ENCODE measurements at regions not wholly inside any gene's neighbourhood (a gene's known extent, or its start where the extent isn't known, plus 50 kb on each side); places are given as distances from the start of the nearest gene placed in this dataset.
"Not testable (repeated sequence)": the region's sequence is repeated elsewhere in the genome, so short reads cannot be mapped to it uniquely, and the experiment has no call there.

GRCh38 chr14:30159374-30159773 is 231.7 kb upstream of the PRKD1 start:
- Histone ChIP-seq H3K4me3 (ENCODE audit: insufficient read depth, low read depth, low read length) (no peak overlapping the region), H3K36me3 (replicated peaks; ENCODE audit: control insufficient read depth, insufficient read depth, low read length) (no peaks in the 10 kb centered on the region), H3K27me3 (ENCODE audit: control insufficient read depth, insufficient read depth, low read length) (0 out of 2 replicates have a peak, but pooled peaks cover 1% of the 10 kb centered on the region)
- no peak for DNase-seq

GRCh38 chr14:30160608-30161007 is 233.0 kb upstream of the PRKD1 start:
- Histone ChIP-seq H3K27me3 (ENCODE audit: control insufficient read depth, insufficient read depth, low read length) (0 out of 2 replicates have a peak, but pooled peaks cover 1% of the 10 kb centered on the region), H3K4me3 (ENCODE audit: insufficient read depth, low read depth, low read length) (no peak overlapping the region), H3K36me3 (replicated peaks; ENCODE audit: control insufficient read depth, insufficient read depth, low read length) (no peaks in the 10 kb centered on the region)
- no peak for DNase-seq

- Histone ChIP-seq H3K27me3 (ENCODE audit: control insufficient read depth, insufficient read depth, low read length) (0 out of 2 replicates have a peak, but pooled peaks cover 1% of the 10 kb centered on the region), H3K4me3 (ENCODE audit: insufficient read depth, low read depth, low read length) (no peak overlapping the region), H3K36me3 (replicated peaks; ENCODE audit: control insufficient read depth, insufficient read depth, low read length) (no peaks in the 10 kb centered on the region)
- DNase-seq, result no peak
Observed at GRCh38 chr14:30162066-30162465, 234.4 kb upstream of the PRKD1 start.

- no peaks in the 10 kb centered on the region for H3K27me3 ChIP-seq (ENCODE audit: control insufficient read depth, insufficient read depth, low read length)
- no peak for DNase-seq
- H3K36me3 ChIP-seq (replicated peaks; ENCODE audit: control insufficient read depth, insufficient read depth, low read length), result no peaks in the 10 kb centered on the region
- H3K4me3 ChIP-seq (ENCODE audit: insufficient read depth, low read depth, low read length), result no peak overlapping the region
Observed at GRCh38 chr14:30165255-30165654, 237.6 kb upstream of the PRKD1 start.

- H3K27me3 ChIP-seq (ENCODE audit: control insufficient read depth, insufficient read depth, low read length), result no peaks in the 10 kb centered on the region
- DNase-seq, result no peak
- H3K36me3 ChIP-seq (replicated peaks; ENCODE audit: control insufficient read depth, insufficient read depth, low read length), result no peaks in the 10 kb centered on the region
- no peak overlapping the region for H3K4me3 ChIP-seq (ENCODE audit: insufficient read depth, low read depth, low read length)
Observed at GRCh38 chr14:30177781-30178180, 250.1 kb upstream of the PRKD1 start.

- DNase-seq, result no peak
- no peak overlapping the region for H3K4me3 ChIP-seq (ENCODE audit: insufficient read depth, low read depth, low read length)
- no peaks in the 10 kb centered on the region for H3K27me3 ChIP-seq (ENCODE audit: control insufficient read depth, insufficient read depth, low read length)
- H3K36me3 ChIP-seq (replicated peaks; ENCODE audit: control insufficient read depth, insufficient read depth, low read length), result no peaks in the 10 kb centered on the region
Observed at GRCh38 chr14:30179381-30180130, 251.9 kb upstream of the PRKD1 start.

GRCh38 chr14:30180219-30180618 is 252.6 kb upstream of the PRKD1 start:
- Histone ChIP-seq H3K27me3 (ENCODE audit: control insufficient read depth, insufficient read depth, low read length) (no peaks in the 10 kb centered on the region), H3K36me3 (replicated peaks; ENCODE audit: control insufficient read depth, insufficient read depth, low read length) (no peaks in the 10 kb centered on the region), H3K4me3 (ENCODE audit: insufficient read depth, low read depth, low read length) (no peak overlapping the region)
- no peak for DNase-seq

- Histone ChIP-seq H3K27me3 (ENCODE audit: control insufficient read depth, insufficient read depth, low read length) (no peaks in the 10 kb centered on the region), H3K4me3 (ENCODE audit: insufficient read depth, low read depth, low read length) (no peak overlapping the region), H3K36me3 (replicated peaks; ENCODE audit: control insufficient read depth, insufficient read depth, low read length) (no peaks in the 10 kb centered on the region)
- DNase-seq, result peak; percentile 2
Observed at GRCh38 chr14:30185832-30186231, 258.2 kb upstream of the PRKD1 start.

- DNase-seq, result no peak
- no peak overlapping the region for H3K4me3 ChIP-seq (ENCODE audit: insufficient read depth, low read depth, low read length)
- no peaks in the 10 kb centered on the region for H3K36me3 ChIP-seq (replicated peaks; ENCODE audit: control insufficient read depth, insufficient read depth, low read length)
- H3K27me3 ChIP-seq (ENCODE audit: control insufficient read depth, insufficient read depth, low read length), result no peaks in the 10 kb centered on the region
Observed at GRCh38 chr14:30191639-30192279, 264.1 kb upstream of the PRKD1 start.

- no peak for DNase-seq
- Histone ChIP-seq H3K36me3 (replicated peaks; ENCODE audit: control insufficient read depth, insufficient read depth, low read length) (no peaks in the 10 kb centered on the region), H3K4me3 (ENCODE audit: insufficient read depth, low read depth, low read length) (no peak overlapping the region), H3K27me3 (ENCODE audit: control insufficient read depth, insufficient read depth, low read length) (no peaks in the 10 kb centered on the region)
Observed at GRCh38 chr14:30193101-30193500, 265.5 kb upstream of the PRKD1 start.

GRCh38 chr14:30193845-30194501 is 266.3 kb upstream of the PRKD1 start:
- no peaks in the 10 kb centered on the region for H3K36me3 ChIP-seq (replicated peaks; ENCODE audit: control insufficient read depth, insufficient read depth, low read length)
- no peaks in the 10 kb centered on the region for H3K27me3 ChIP-seq (ENCODE audit: control insufficient read depth, insufficient read depth, low read length)
- H3K4me3 ChIP-seq (ENCODE audit: insufficient read depth, low read depth, low read length), result no peak overlapping the region
- DNase-seq, result no peak

- no peaks in the 10 kb centered on the region for H3K36me3 ChIP-seq (replicated peaks; ENCODE audit: control insufficient read depth, insufficient read depth, low read length)
Observed at GRCh38 chr14:30194741-30195148, 267.1 kb upstream of the PRKD1 start.

GRCh38 chr14:30195941-30196340 is 268.3 kb upstream of the PRKD1 start:
- H3K27me3 ChIP-seq (ENCODE audit: control insufficient read depth, insufficient read depth, low read length), result no peaks in the 10 kb centered on the region
- DNase-seq, result no peak
- no peak overlapping the region for H3K4me3 ChIP-seq (ENCODE audit: insufficient read depth, low read depth, low read length)
- H3K36me3 ChIP-seq (replicated peaks; ENCODE audit: control insufficient read depth, insufficient read depth, low read length), result no peaks in the 10 kb centered on the region

More at GRCh38 chr14:30194741-30195148, 267.1 kb upstream of the PRKD1 start:
- H3K27me3 ChIP-seq (ENCODE audit: control insufficient read depth, insufficient read depth, low read length), result no peaks in the 10 kb centered on the region
- no peak overlapping the region for H3K4me3 ChIP-seq (ENCODE audit: insufficient read depth, low read depth, low read length)
- DNase-seq, result no peak

GRCh38 chr14:30196861-30197260 is 269.2 kb upstream of the PRKD1 start:
- Histone ChIP-seq H3K36me3 (replicated peaks; ENCODE audit: control insufficient read depth, insufficient read depth, low read length) (no peaks in the 10 kb centered on the region), H3K27me3 (ENCODE audit: control insufficient read depth, insufficient read depth, low read length) (no peaks in the 10 kb centered on the region), H3K4me3 (ENCODE audit: insufficient read depth, low read depth, low read length) (no peak overlapping the region)
- no peak for DNase-seq

- not testable (repeated sequence) for DNase-seq; H3K4me3 ChIP-seq (ENCODE audit: insufficient read depth, low read depth, low read length); H3K36me3 ChIP-seq (replicated peaks; ENCODE audit: control insufficient read depth, insufficient read depth, low read length); H3K27me3 ChIP-seq (ENCODE audit: control insufficient read depth, insufficient read depth, low read length)
Observed at GRCh38 chr14:30198720-30199119, 271.1 kb upstream of the PRKD1 start.
